A172 (cell line): ENCODE measurements at regions not wholly inside any gene's neighbourhood (a gene's known extent, or its start where the extent isn't known, plus 50 kb on each side); places are given as distances from the start of the nearest gene placed in this dataset.
"Not testable (repeated sequence)": the region's sequence is repeated elsewhere in the genome, so short reads cannot be mapped to it uniquely, and the experiment has no call there.

Source experiments
- DNase-seq: peaks from one replicate; pipeline ENCODE4 v3.0.0-alpha.2; 2015; ENCODE audit warnings: low spot score

GRCh38 chr12:92425165-92425564 is 277.6 kb upstream of the PLEKHG7 start:
- DNase-seq, result no peak

- DNase-seq, result no peak
These were observed 278.5 kb upstream of the PLEKHG7 start for GRCh38 chr12:92424338-92424737.

GRCh38 chr12:92421701-92422100 is 276.1 kb upstream of the BTG1 start:
- no peak for DNase-seq

GRCh38 chr12:92421042-92421441 is 275.4 kb upstream of the BTG1 start:
- no peak for DNase-seq

- DNase-seq, result no peak
These were observed 273.6 kb upstream of the BTG1 start for GRCh38 chr12:92419201-92419600.

- DNase-seq, result no peak
These were observed 272.7 kb upstream of the BTG1 start for GRCh38 chr12:92418381-92418780.

- DNase-seq, result no peak
These were observed 271.7 kb upstream of the BTG1 start for GRCh38 chr12:92417373-92417772.

- no peak for DNase-seq
These were observed 270.8 kb upstream of the BTG1 start for GRCh38 chr12:92416385-92416812.

GRCh38 chr12:92414170-92415070 is 268.8 kb upstream of the BTG1 start:
- no peak for DNase-seq

- DNase-seq, result no peak
These were observed 267.6 kb upstream of the BTG1 start for GRCh38 chr12:92413286-92413685.

- no peak for DNase-seq
These were observed 267.2 kb upstream of the BTG1 start for GRCh38 chr12:92412856-92413255.

- DNase-seq, result no peak
These were observed 266.0 kb upstream of the BTG1 start for GRCh38 chr12:92411687-92412086.

- DNase-seq, result peak; percentile 40
These were observed 262.6 kb upstream of the BTG1 start for GRCh38 chr12:92408072-92408900.

GRCh38 chr12:92406404-92407070 is 260.9 kb upstream of the BTG1 start:
- not testable (repeated sequence) for DNase-seq

GRCh38 chr12:92405801-92406251 is 260.2 kb upstream of the BTG1 start:
- not testable (repeated sequence) for DNase-seq

GRCh38 chr12:92404921-92405320 is 259.3 kb upstream of the BTG1 start:
- no peak for DNase-seq

GRCh38 chr12:92404259-92404894 is 258.7 kb upstream of the BTG1 start:
- DNase-seq, result no peak

- no peak for DNase-seq
These were observed 257.8 kb upstream of the BTG1 start for GRCh38 chr12:92403210-92404175.

GRCh38 chr12:92402415-92402814 is 256.8 kb upstream of the BTG1 start:
- DNase-seq, result no peak

GRCh38 chr12:92400006-92400405 is 254.4 kb upstream of the BTG1 start:
- DNase-seq, result no peak
